ENCODE measurements at regions not wholly inside any gene's neighbourhood (a gene's known extent, or its start where the extent isn't known, plus 50 kb on each side); places are given as distances from the start of the nearest gene placed in this dataset.

DNA sequence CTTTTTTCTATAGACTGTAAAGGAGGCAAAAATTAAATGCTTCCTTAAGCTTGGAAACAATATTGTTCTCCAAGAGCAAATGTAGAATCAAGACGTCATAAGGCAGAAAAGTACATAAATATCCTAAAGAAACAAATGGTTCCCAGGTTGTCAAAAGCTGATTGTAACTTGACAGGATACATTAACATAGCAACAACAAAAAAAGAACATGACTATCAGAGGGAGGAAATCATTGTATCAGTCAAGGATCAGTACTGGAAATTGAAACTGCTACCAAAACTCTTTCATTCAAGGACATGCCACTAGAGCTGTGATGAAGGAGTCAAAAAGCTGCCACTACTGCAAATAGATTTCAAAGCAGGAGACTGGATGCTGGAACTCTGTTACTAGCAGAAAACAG is 168.3 kb downstream of the BTC start:
- TF ChIP-seq, protein P1, sequence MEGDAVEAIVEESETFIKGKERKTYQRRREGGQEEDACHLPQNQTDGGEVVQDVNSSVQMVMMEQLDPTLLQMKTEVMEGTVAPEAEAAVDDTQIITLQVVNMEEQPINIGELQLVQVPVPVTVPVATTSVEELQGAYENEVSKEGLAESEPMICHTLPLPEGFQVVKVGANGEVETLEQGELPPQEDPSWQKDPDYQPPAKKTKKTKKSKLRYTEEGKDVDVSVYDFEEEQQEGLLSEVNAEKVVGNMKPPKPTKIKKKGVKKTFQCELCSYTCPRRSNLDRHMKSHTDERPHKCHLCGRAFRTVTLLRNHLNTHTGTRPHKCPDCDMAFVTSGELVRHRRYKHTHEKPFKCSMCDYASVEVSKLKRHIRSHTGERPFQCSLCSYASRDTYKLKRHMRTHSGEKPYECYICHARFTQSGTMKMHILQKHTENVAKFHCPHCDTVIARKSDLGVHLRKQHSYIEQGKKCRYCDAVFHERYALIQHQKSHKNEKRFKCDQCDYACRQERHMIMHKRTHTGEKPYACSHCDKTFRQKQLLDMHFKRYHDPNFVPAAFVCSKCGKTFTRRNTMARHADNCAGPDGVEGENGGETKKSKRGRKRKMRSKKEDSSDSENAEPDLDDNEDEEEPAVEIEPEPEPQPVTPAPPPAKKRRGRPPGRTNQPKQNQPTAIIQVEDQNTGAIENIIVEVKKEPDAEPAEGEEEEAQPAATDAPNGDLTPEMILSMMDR (IDR thresholded peaks at IDR 0.05), result no peak
- TF ChIP-seq POLR2A (IDR thresholded peaks at IDR 0.05), result no peak
